ENCODE measurements at regions not wholly inside any gene's neighbourhood (a gene's known extent, or its start where the extent isn't known, plus 50 kb on each side); places are given as distances from the start of the nearest gene placed in this dataset.
"Not testable (repeated sequence)": the region's sequence is repeated elsewhere in the genome, so short reads cannot be mapped to it uniquely, and the experiment has no call there.

DNA sequence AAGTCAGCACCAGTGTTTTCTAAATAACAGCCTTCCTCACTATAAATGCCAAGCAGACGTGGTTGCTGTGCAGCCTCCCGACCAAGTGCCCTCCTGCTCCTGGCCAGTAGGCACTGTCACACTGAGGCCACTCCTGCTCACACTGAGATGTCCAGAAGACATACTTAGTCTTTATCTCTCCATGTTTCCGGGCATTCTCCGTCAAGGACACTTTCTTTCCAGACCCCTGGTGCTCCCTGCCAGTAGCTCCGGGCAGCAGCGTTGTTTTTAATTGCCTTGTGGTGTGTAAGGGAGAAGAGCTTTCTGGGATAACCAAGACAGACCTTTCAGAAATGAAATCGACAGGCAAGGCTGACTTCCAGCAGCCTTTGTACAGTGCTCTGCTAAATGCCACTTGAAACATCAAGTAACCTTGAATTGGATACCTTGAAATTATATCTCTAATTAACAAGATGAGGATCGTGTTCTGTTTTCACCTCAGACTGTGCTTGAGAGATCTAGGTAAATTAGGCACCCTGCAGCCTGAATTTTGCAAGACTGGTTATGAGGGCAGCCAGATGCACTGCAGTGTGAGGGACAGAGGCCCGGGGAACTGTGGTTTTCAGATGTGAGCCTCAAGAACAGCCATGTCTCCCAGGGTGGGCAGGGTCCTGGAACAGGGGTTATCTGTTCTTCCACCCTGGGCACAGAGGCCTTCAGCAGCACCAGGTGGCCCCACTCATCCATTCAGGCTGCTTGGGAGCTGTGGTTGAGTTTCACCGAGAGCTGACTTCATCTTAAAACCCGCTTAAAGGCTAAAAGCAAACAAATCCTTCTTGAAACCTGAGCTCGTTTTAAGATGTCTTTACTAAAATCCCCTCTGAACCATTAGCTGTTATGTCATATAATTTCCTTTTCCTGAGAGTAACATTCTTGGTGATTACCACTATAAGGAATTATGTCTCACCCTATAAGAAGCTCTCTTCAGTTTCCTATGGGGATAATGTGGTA, 105.5 kb upstream of the IL12A start:
- intact Hi-C loops (cut with micrococcal nuclease): no loop called here
- H3K4me1 ChIP-seq (ENCODE audit: control insufficient read depth, insufficient read depth, low read length): no peaks in the 10 kb centered on the region
- Mint-ChIP-seq H3K27me3 (ENCODE audit: low read depth in 2 of 2) (peaks cover 0 to 5% of the 10 kb centered on the region in 2 donors), H3K4me3 (no peak overlapping the region), H3K36me3 (no peaks in the 10 kb centered on the region), H3K9me3 (no peaks in the 10 kb centered on the region), H3K27ac (no peak overlapping the region), H3K4me1 (no peaks in the 10 kb centered on the region)
- TF ChIP-seq, protein P1, sequence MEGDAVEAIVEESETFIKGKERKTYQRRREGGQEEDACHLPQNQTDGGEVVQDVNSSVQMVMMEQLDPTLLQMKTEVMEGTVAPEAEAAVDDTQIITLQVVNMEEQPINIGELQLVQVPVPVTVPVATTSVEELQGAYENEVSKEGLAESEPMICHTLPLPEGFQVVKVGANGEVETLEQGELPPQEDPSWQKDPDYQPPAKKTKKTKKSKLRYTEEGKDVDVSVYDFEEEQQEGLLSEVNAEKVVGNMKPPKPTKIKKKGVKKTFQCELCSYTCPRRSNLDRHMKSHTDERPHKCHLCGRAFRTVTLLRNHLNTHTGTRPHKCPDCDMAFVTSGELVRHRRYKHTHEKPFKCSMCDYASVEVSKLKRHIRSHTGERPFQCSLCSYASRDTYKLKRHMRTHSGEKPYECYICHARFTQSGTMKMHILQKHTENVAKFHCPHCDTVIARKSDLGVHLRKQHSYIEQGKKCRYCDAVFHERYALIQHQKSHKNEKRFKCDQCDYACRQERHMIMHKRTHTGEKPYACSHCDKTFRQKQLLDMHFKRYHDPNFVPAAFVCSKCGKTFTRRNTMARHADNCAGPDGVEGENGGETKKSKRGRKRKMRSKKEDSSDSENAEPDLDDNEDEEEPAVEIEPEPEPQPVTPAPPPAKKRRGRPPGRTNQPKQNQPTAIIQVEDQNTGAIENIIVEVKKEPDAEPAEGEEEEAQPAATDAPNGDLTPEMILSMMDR (IDR thresholded peaks at IDR 0.05): no peak
- no peak for DNase-seq
- no peaks in the 10 kb centered on the region for H3K9me3 ChIP-seq (ENCODE audit: control insufficient read depth, insufficient read depth, low read length)
- ATAC-seq: no peak
- no peak overlapping the region for H3K27ac ChIP-seq (ENCODE audit: low read length)
- H3K36me3 ChIP-seq (ENCODE audit: control insufficient read depth, insufficient read depth, low read length): no peaks in the 10 kb centered on the region
- 62% methylated on average over 11 of the region's 12 CpGs for WGBS (ENCODE audit: insufficient coverage)
- no peak overlapping the region for H3K4me3 ChIP-seq (ENCODE audit: low read length)
- no peaks in the 10 kb centered on the region for H3K27me3 ChIP-seq (ENCODE audit: control insufficient read depth, insufficient read depth, low read length)

DNA sequence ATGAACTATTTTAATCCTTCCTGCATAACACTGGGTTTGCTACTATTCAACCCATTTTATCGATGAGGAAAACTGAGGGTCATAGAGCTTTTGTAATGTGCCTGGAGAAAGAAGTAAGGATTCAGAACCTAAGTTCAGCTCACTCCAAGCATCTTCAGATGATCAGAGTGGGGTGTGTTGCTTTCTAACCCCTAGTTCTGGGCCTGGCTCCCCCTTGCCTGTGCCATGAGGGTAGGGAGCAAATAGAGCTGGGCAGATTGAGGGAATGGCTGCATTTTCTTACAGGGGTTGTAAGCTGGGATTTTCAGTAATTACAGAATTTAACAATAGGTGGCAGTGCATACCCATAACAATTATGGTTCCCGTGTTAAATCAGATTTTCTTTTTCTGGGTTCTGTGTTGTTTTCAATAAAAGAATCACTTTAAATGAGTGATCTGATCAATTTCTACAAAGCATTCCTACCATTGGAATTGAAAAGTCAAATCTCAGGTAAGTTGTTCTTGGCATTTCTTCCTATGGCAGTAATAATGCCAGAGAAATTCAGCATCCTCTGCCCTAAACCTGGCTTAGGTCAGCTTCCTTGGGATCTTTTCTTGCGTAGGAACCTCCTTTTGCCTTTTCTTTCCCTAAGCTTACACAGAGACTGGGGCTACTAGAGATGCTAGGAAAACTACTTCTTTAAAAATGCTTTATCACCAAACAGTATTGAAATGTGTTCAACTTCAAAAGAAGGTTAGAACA, 103.8 kb upstream of the IL12A start:
- Mint-ChIP-seq H3K27me3 (ENCODE audit: low read depth in 2 of 2) (peaks cover 0 to 5% of the 10 kb centered on the region in 2 donors), H3K27ac (no peak overlapping the region), H3K36me3 (no peaks in the 10 kb centered on the region), H3K4me3 (no peak overlapping the region), H3K9me3 (no peaks in the 10 kb centered on the region), H3K4me1 (no peaks in the 10 kb centered on the region)
- Histone ChIP-seq H3K4me3 (ENCODE audit: low read length) (no peak overlapping the region), H3K27me3 (ENCODE audit: control insufficient read depth, insufficient read depth, low read length) (no peaks in the 10 kb centered on the region), H3K4me1 (ENCODE audit: control insufficient read depth, insufficient read depth, low read length) (no peaks in the 10 kb centered on the region), H3K9me3 (ENCODE audit: control insufficient read depth, insufficient read depth, low read length) (no peaks in the 10 kb centered on the region), H3K36me3 (ENCODE audit: control insufficient read depth, insufficient read depth, low read length) (no peaks in the 10 kb centered on the region), H3K27ac (ENCODE audit: low read length) (no peak overlapping the region)
- TF ChIP-seq, protein P1 (IDR thresholded peaks at IDR 0.05): peak; percentile 31
- intact Hi-C loops (cut with micrococcal nuclease): loop anchor here (2.0 kb wide), 2 partner anchors 528 to 600 kb away; no protein-coding TSS in a partner anchor
- peak in 1 of 2 donors; percentile 41 for DNase-seq
- 60% methylated on average over 2 of the region's 3 CpGs for WGBS (ENCODE audit: insufficient coverage)
- ATAC-seq: peak in 1 of 3 donors; percentile 40

DNA sequence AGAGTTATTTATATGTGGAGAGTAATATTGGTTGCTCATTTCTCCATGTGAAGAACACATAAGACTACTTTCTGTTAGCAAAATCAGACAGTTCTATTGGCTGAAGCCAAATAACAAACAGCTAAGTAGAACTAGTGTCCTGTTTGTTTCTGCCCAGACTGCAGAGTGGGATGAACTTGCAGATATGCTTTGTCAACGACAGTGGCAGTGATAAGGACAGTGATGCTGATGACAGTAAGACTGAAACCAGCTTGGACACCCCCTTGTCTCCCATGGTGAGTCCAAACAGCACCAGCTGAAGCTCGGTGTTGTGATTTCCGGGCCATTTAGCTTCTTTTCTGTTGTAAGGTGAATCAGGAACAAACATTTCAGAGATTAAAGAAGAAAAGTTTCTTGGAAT, 102.6 kb upstream of the IL12A start:
- TF ChIP-seq, protein P1 (IDR thresholded peaks at IDR 0.05): no peak
- H3K36me3 Mint-ChIP-seq: no peaks in the 10 kb centered on the region

DNA sequence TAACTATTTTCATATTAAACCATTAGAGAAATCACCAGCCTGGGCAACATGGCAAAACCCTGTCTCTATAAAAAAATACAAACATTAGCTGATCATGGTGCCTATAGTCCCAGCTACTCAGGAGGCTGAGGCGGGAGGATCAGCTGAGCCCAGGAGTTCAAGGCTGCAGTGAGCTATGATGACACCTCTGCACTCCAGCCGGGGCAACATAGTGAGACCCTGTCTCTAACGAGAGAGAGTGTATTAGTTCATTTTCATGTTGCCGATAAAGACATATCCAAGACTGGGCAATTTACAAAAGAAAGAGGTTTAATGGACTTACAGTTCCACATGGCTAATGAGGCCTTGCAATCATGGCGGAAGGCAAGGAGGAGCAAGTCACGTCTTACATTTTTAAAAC, 102.1 kb upstream of the IL12A start:
- ATAC-seq; H3K27me3 Mint-ChIP-seq (ENCODE audit: low read depth in 2 of 2); intact Hi-C loops (cut with micrococcal nuclease); H3K36me3 ChIP-seq (ENCODE audit: control insufficient read depth, insufficient read depth, low read length); H3K27me3 ChIP-seq (ENCODE audit: control insufficient read depth, insufficient read depth, low read length); H3K4me1 ChIP-seq (ENCODE audit: control insufficient read depth, insufficient read depth, low read length); H3K4me3 Mint-ChIP-seq; DNase-seq; H3K27ac Mint-ChIP-seq; H3K9me3 ChIP-seq (ENCODE audit: control insufficient read depth, insufficient read depth, low read length); H3K36me3 Mint-ChIP-seq; H3K4me1 Mint-ChIP-seq; H3K27ac ChIP-seq (ENCODE audit: low read length); H3K4me3 ChIP-seq (ENCODE audit: low read length); H3K9me3 Mint-ChIP-seq: not testable (repeated sequence)
- WGBS (ENCODE audit: insufficient coverage): 96% methylated on average over 6 of the region's 6 CpGs

More for the DNA sequence above, 102.6 kb upstream of the IL12A start:
- intact Hi-C loops (cut with micrococcal nuclease): no loop called here
- H3K27me3 Mint-ChIP-seq (ENCODE audit: low read depth in 2 of 2): peaks cover 0 to 5% of the 10 kb centered on the region in 2 donors
- DNase-seq: no peak
- H3K4me3 ChIP-seq (ENCODE audit: low read length): no peak overlapping the region
- H3K27ac Mint-ChIP-seq: no peak overlapping the region
- no peaks in the 10 kb centered on the region for H3K9me3 Mint-ChIP-seq
- WGBS (ENCODE audit: insufficient coverage): 72% methylated on average over 3 of the region's 3 CpGs
- H3K4me1 ChIP-seq (ENCODE audit: control insufficient read depth, insufficient read depth, low read length): no peaks in the 10 kb centered on the region
- no peak overlapping the region for H3K27ac ChIP-seq (ENCODE audit: low read length)
- H3K9me3 ChIP-seq (ENCODE audit: control insufficient read depth, insufficient read depth, low read length): no peaks in the 10 kb centered on the region
- no peaks in the 10 kb centered on the region for H3K4me1 Mint-ChIP-seq
- H3K4me3 Mint-ChIP-seq: no peak overlapping the region
- no peak for ATAC-seq
- H3K27me3 ChIP-seq (ENCODE audit: control insufficient read depth, insufficient read depth, low read length): no peaks in the 10 kb centered on the region
- H3K36me3 ChIP-seq (ENCODE audit: control insufficient read depth, insufficient read depth, low read length): no peaks in the 10 kb centered on the region

Measured in natural killer cell (primary cell).